Stomach smooth muscle (tissue), 2 donors: ENCODE measurements at regions not wholly inside any gene's neighbourhood (a gene's known extent, or its start where the extent isn't known, plus 50 kb on each side); places are given as distances from the start of the nearest gene placed in this dataset.

ENCODE experiments used
- H3K27ac ChIP-seq: one replicate; pipeline ENCODE4 v1.7.0; 2013; ENCODE audit warnings: mild to moderate bottlenecking, low read length, inconsistent platforms
- H3K27me3 ChIP-seq, 2 donors: one replicate each; pipeline ENCODE4 v1.7.0; 2013; ENCODE audit warnings: low read length in 2 of 2; ENCODE audit not compliant: insufficient read depth in 2 of 2, control insufficient read depth in 1 of 2
- H3K36me3 ChIP-seq, 2 donors: one replicate each; pipeline ENCODE4 v1.7.0; 2013; ENCODE audit warnings: low read length in 2 of 2; ENCODE audit not compliant: control insufficient read depth in 2 of 2, insufficient read depth in 2 of 2
- H3K4me1 ChIP-seq: one replicate; pipeline ENCODE4 v1.7.0; 2013; ENCODE audit warnings: low read length; ENCODE audit not compliant: control insufficient read depth, insufficient read depth
- H3K4me3 ChIP-seq, 2 donors: one replicate each; pipeline ENCODE4 v1.7.0; 2013; ENCODE audit warnings: low read length in 2 of 2
- H3K9ac ChIP-seq, 2 donors: one replicate each; pipeline ENCODE4 v1.7.0; 2013; ENCODE audit warnings: low read length in 2 of 2, mild to moderate bottlenecking in 1 of 2
- H3K9me3 ChIP-seq, 2 donors: one replicate each; pipeline ENCODE4 v1.7.0; 2013; ENCODE audit warnings: low read length in 2 of 2; ENCODE audit not compliant: control insufficient read depth in 2 of 2
- donor health status: healthy.
- donor health status: Pancreatic carcinoma.

GRCh38 chrX:40169193-40170101, 71.7 kb upstream of the BCOR start:
- H3K27me3 ChIP-seq: peaks cover 0 to 23% of the 10 kb centered on the region in 2 donors
- no peaks in the 10 kb centered on the region for H3K9me3 ChIP-seq
- peak overlapping the region in 1 of 2 donors; percentile 15 for H3K4me3 ChIP-seq
- H3K9ac ChIP-seq: no peak overlapping the region
- H3K27ac ChIP-seq: no peak overlapping the region
- H3K4me1 ChIP-seq: peaks cover 68% of the 10 kb centered on the region
- no peaks in the 10 kb centered on the region for H3K36me3 ChIP-seq

- no peaks in the 10 kb centered on the region for H3K9me3 ChIP-seq
- H3K36me3 ChIP-seq: no peaks in the 10 kb centered on the region
- H3K27ac ChIP-seq: peak overlapping the region; percentile 31
- H3K4me3 ChIP-seq: peak overlapping the region in 1 of 2 donors; percentile 71
- peaks cover 59% of the 10 kb centered on the region for H3K4me1 ChIP-seq
- H3K27me3 ChIP-seq: peaks cover 0 to 20% of the 10 kb centered on the region in 2 donors
- no peak overlapping the region for H3K9ac ChIP-seq
These were observed 70.8 kb upstream of the BCOR start for GRCh38 chrX:40168480-40169011.

GRCh38 chrX:40167850-40168479, 70.2 kb upstream of the BCOR start:
- Histone ChIP-seq H3K27me3 (peaks cover 0 to 16% of the 10 kb centered on the region in 2 donors), H3K9ac (peak overlapping the region; percentile 47 to 64), H3K36me3 (no peaks in the 10 kb centered on the region), H3K4me3 (peak overlapping the region; percentile 71 to 78), H3K27ac (peak overlapping the region; percentile 31), H3K4me1 (peaks cover 53% of the 10 kb centered on the region), H3K9me3 (no peaks in the 10 kb centered on the region)

- H3K27ac ChIP-seq: peak overlapping the region; percentile 31
- H3K36me3 ChIP-seq: no peaks in the 10 kb centered on the region
- peak overlapping the region; percentile 47 to 64 for H3K9ac ChIP-seq
- H3K4me1 ChIP-seq: peaks cover 49% of the 10 kb centered on the region
- H3K27me3 ChIP-seq: peaks cover 0 to 12% of the 10 kb centered on the region in 2 donors
- peak overlapping the region; percentile 71 to 78 for H3K4me3 ChIP-seq
- no peaks in the 10 kb centered on the region for H3K9me3 ChIP-seq
These were observed 69.6 kb upstream of the BCOR start for GRCh38 chrX:40167233-40167849.

GRCh38 chrX:40166582-40166981, 68.8 kb upstream of the BCOR start:
- H3K9ac ChIP-seq: peak overlapping the region in 1 of 2 donors; percentile 64
- H3K4me3 ChIP-seq: peak overlapping the region in 1 of 2 donors; percentile 71
- H3K27ac ChIP-seq: no peak overlapping the region
- H3K36me3 ChIP-seq: no peaks in the 10 kb centered on the region
- peaks cover 0 to 14% of the 10 kb centered on the region in 2 donors for H3K27me3 ChIP-seq
- peaks cover 46% of the 10 kb centered on the region for H3K4me1 ChIP-seq
- H3K9me3 ChIP-seq: no peaks in the 10 kb centered on the region

- H3K4me1 ChIP-seq: peaks cover 38% of the 10 kb centered on the region
- H3K9ac ChIP-seq: no peak overlapping the region
- H3K27ac ChIP-seq: no peak overlapping the region
- H3K9me3 ChIP-seq: no peaks in the 10 kb centered on the region
- peaks cover 0 to 14% of the 10 kb centered on the region in 2 donors for H3K27me3 ChIP-seq
- H3K4me3 ChIP-seq: no peak overlapping the region
- H3K36me3 ChIP-seq: no peaks in the 10 kb centered on the region
These were observed 68.1 kb upstream of the BCOR start for GRCh38 chrX:40165861-40166260.

GRCh38 chrX:40165206-40165605, 67.4 kb upstream of the BCOR start:
- H3K4me3 ChIP-seq: no peak overlapping the region
- no peak overlapping the region for H3K9ac ChIP-seq
- H3K27me3 ChIP-seq: peaks cover 0 to 14% of the 10 kb centered on the region in 2 donors
- no peaks in the 10 kb centered on the region for H3K36me3 ChIP-seq
- H3K4me1 ChIP-seq: peaks cover 36% of the 10 kb centered on the region
- H3K27ac ChIP-seq: no peak overlapping the region
- H3K9me3 ChIP-seq: no peaks in the 10 kb centered on the region

GRCh38 chrX:40164751-40165150, 67.0 kb upstream of the BCOR start:
- no peak overlapping the region for H3K27ac ChIP-seq
- H3K9ac ChIP-seq: no peak overlapping the region
- no peak overlapping the region for H3K4me3 ChIP-seq
- H3K4me1 ChIP-seq: peaks cover 33% of the 10 kb centered on the region
- H3K27me3 ChIP-seq: peaks cover 0 to 13% of the 10 kb centered on the region in 2 donors
- H3K9me3 ChIP-seq: no peaks in the 10 kb centered on the region
- H3K36me3 ChIP-seq: no peaks in the 10 kb centered on the region

GRCh38 chrX:40158036-40158706, 60.4 kb upstream of the BCOR start:
- Histone ChIP-seq H3K4me3 (peak overlapping the region; percentile 62 to 69), H3K27me3 (peaks cover 0 to 15% of the 10 kb centered on the region in 2 donors), H3K9ac (peak overlapping the region; percentile 64 to 68), H3K9me3 (no peaks in the 10 kb centered on the region), H3K27ac (peak overlapping the region; percentile 60), H3K4me1 (peaks cover 23% of the 10 kb centered on the region), H3K36me3 (no peaks in the 10 kb centered on the region)
